Neuronal stem cell (in vitro differentiated cells): ENCODE measurements at regions not wholly inside any gene's neighbourhood (a gene's known extent, or its start where the extent isn't known, plus 50 kb on each side); places are given as distances from the start of the nearest gene placed in this dataset.
A peak's percentile ranks its signal among the peaks of the same experiment; 100 is the strongest.

Experiments
- DNase-seq: peaks from one replicate; pipeline ENCODE4 v3.0.0-alpha.2; 2013; ENCODE audit warnings: low spot score
- H2AFZ ChIP-seq: one replicate; pipeline ENCODE4 v1.6.1; 2013; ENCODE audit warnings: mild to moderate bottlenecking, low read length, inconsistent platforms
- H2AK5ac ChIP-seq: 2 replicates; pipeline ENCODE4 v1.6.1; 2013; ENCODE audit warnings: low read depth, mild to moderate bottlenecking, inconsistent platforms, low read length, moderate library complexity, mixed read lengths
- H2BK120ac ChIP-seq: 2 replicates; pipeline ENCODE4 v1.6.1; 2013; ENCODE audit warnings: low read depth, mild to moderate bottlenecking, inconsistent platforms, low read length, moderate library complexity, mixed read lengths
- H2BK12ac ChIP-seq: one replicate; pipeline ENCODE4 v1.6.1; 2013; ENCODE audit warnings: low read length, inconsistent platforms
- H2BK15ac ChIP-seq: 2 replicates; pipeline ENCODE4 v1.6.1; 2013; ENCODE audit warnings: mild to moderate bottlenecking, low read length, inconsistent platforms, mixed read lengths
- H2BK5ac ChIP-seq: one replicate; pipeline ENCODE4 v1.6.1; 2013; ENCODE audit warnings: inconsistent platforms, mild to moderate bottlenecking, low read length, moderate library complexity
- H3K14ac ChIP-seq: one replicate; pipeline ENCODE4 v1.6.1; 2013; ENCODE audit warnings: low read length, inconsistent platforms
- H3K18ac ChIP-seq: 2 replicates; pipeline ENCODE4 v1.6.1; 2013; ENCODE audit warnings: low read length, inconsistent platforms
- H3K23ac ChIP-seq: 2 replicates; pipeline ENCODE4 v1.6.1; 2013; ENCODE audit warnings: low read depth, mild to moderate bottlenecking, mixed read lengths, low read length, inconsistent platforms; ENCODE audit not compliant: poor library complexity
- H3K27ac ChIP-seq: replicated peaks from 3 replicates; pipeline ENCODE4 v1.5.1; 2013; ENCODE audit warnings: low read length, inconsistent platforms
- H3K27me3 ChIP-seq, 3 experiments: 2 replicates each; pipeline ENCODE4 v1.6.1; 2013; ENCODE audit warnings: low read length in 3 of 3, mild to moderate bottlenecking in 2 of 3, inconsistent platforms in 1 of 3, low read depth in 1 of 3, mixed read lengths in 1 of 3, moderate library complexity in 1 of 3; ENCODE audit not compliant: control insufficient read depth in 3 of 3, insufficient read depth in 3 of 3
- H3K36me3 ChIP-seq, 2 donors: replicated peaks in 1 of 2; 2 replicates each; pipeline ENCODE4 v1.6.1; 2013; ENCODE audit warnings: low read length in 2 of 2; ENCODE audit not compliant: control insufficient read depth in 2 of 2, insufficient read depth in 2 of 2
- H3K4ac ChIP-seq: 2 replicates; pipeline ENCODE4 v1.6.1; 2013; ENCODE audit warnings: inconsistent platforms, mild to moderate bottlenecking, low read length, moderate library complexity
- H3K4me1 ChIP-seq, 2 donors: 1 replicate in 1 of 2; 2 replicates in 1 of 2; pipeline ENCODE4 v1.6.1; 2013; ENCODE audit warnings: low read length in 2 of 2, low read depth in 1 of 2; ENCODE audit not compliant: control insufficient read depth in 2 of 2, insufficient read depth in 1 of 2
- H3K4me2 ChIP-seq: one replicate; pipeline ENCODE4 v1.6.1; 2013; ENCODE audit warnings: mild to moderate bottlenecking, low read length, inconsistent platforms; ENCODE audit not compliant: insufficient read depth, poor library complexity, severe bottlenecking
- H3K4me3 ChIP-seq, 2 donors: 2 replicates each; pipeline ENCODE4 v1.5.1; 2013; ENCODE audit warnings: low read length in 2 of 2, mild to moderate bottlenecking in 2 of 2, inconsistent platforms in 1 of 2, moderate library complexity in 1 of 2
- H3K79me1 ChIP-seq: one replicate; pipeline ENCODE4 v1.6.1; 2013; ENCODE audit warnings: low read depth, mild to moderate bottlenecking, inconsistent platforms, low read length, moderate library complexity
- H3K9ac ChIP-seq: one replicate; pipeline ENCODE4 v1.6.1; 2013; ENCODE audit warnings: mild to moderate bottlenecking, low read depth, low read length, inconsistent platforms; ENCODE audit not compliant: poor library complexity
- H3K9me3 ChIP-seq, 2 donors: replicated peaks in 1 of 2; 2 replicates each; pipeline versions ENCODE3 to v1.6.1; 2013; ENCODE audit warnings: low read length in 2 of 2, mild to moderate bottlenecking in 2 of 2, inconsistent platforms in 1 of 2, low read depth in 1 of 2, mixed read lengths in 1 of 2, moderate library complexity in 1 of 2; ENCODE audit not compliant: control insufficient read depth in 2 of 2, insufficient read depth in 1 of 2
- H4K8ac ChIP-seq: one replicate; pipeline ENCODE4 v1.6.1; 2013; ENCODE audit warnings: low read depth, mild to moderate bottlenecking, inconsistent platforms, low read length, moderate library complexity
- H4K91ac ChIP-seq: one replicate; pipeline ENCODE4 v1.6.1; 2013; ENCODE audit warnings: low read length, low read depth, mild to moderate bottlenecking, inconsistent platforms; ENCODE audit not compliant: poor library complexity
- WGBS, 2 donors: extraction: QIAGEN DNeasy Blood & Tissue Kit; methylation state at CpG; one replicate each; pipeline ENCODE4 v1.1.7; 2013; ENCODE audit warnings: missing lambda C conversion rate in 2 of 2, mixed read lengths in 1 of 2; ENCODE audit not compliant: insufficient read length in 2 of 2, insufficient replicate concordance in 1 of 2; ENCODE audit errors: extremely low coverage in 2 of 2; 5-methylcytosine and 5-hydroxymethylcytosine counted together

GRCh38 chr20:57091748-57092111, 174.7 kb downstream of the BMP7 start:
- no peak overlapping the region for H3K4me3 ChIP-seq
- H3K79me1 ChIP-seq, result no peaks in the 10 kb centered on the region
- H2AFZ ChIP-seq, result peak overlapping the region; percentile 83
- WGBS, 2 donors, result no CpG with 5 or more reads among the region's 13 CpGs
- H3K14ac ChIP-seq, result no peak overlapping the region
- no peak overlapping the region for H4K8ac ChIP-seq
- H3K4me1 ChIP-seq, result peaks cover 5 to 7% of the 10 kb centered on the region in 2 donors
- peaks cover 0 to 8% (median 2%) of the 10 kb centered on the region in 3 experiments for H3K27me3 ChIP-seq
- DNase-seq, result no peak
- H2BK120ac ChIP-seq, result no peak overlapping the region
- H3K9me3 ChIP-seq, result no peaks in the 10 kb centered on the region
- H3K27ac ChIP-seq, result no peak overlapping the region
- peak overlapping the region; percentile 25 for H3K9ac ChIP-seq
- H3K36me3 ChIP-seq, result no peaks in the 10 kb centered on the region
- peak overlapping the region; percentile 26 for H3K4me2 ChIP-seq
- H3K4ac ChIP-seq, result no peak overlapping the region
- peak overlapping the region; percentile 35 for H2BK12ac ChIP-seq
- peak overlapping the region; percentile 14 for H2BK15ac ChIP-seq
- no peak overlapping the region for H2AK5ac ChIP-seq
- no peak overlapping the region for H2BK5ac ChIP-seq
- H4K91ac ChIP-seq, result no peak overlapping the region
- H3K23ac ChIP-seq, result peak overlapping the region; percentile 1
- H3K18ac ChIP-seq, result peak overlapping the region; percentile 96

GRCh38 chr20:57092112-57092899, 174.1 kb downstream of the BMP7 start:
- no peaks in the 10 kb centered on the region for H3K79me1 ChIP-seq
- H4K91ac ChIP-seq, result no peak overlapping the region
- H3K27ac ChIP-seq, result no peak overlapping the region
- H2AK5ac ChIP-seq, result peak overlapping the region; percentile 64
- H3K4ac ChIP-seq, result no peak overlapping the region
- peak; percentile 64 for DNase-seq
- no peak overlapping the region for H3K4me3 ChIP-seq
- H2BK12ac ChIP-seq, result peak overlapping the region; percentile 35
- peak overlapping the region; percentile 14 for H2BK15ac ChIP-seq
- H4K8ac ChIP-seq, result no peak overlapping the region
- H3K18ac ChIP-seq, result peak overlapping the region; percentile 96
- H3K9me3 ChIP-seq, result no peaks in the 10 kb centered on the region
- H2BK120ac ChIP-seq, result peak overlapping the region; percentile 25
- H2BK5ac ChIP-seq, result no peak overlapping the region
- peak overlapping the region; percentile 83 for H2AFZ ChIP-seq
- no CpG with 5 or more reads among the region's 34 CpGs for WGBS, 2 donors
- H3K9ac ChIP-seq, result peak overlapping the region; percentile 5
- no peaks in the 10 kb centered on the region for H3K36me3 ChIP-seq
- no peak overlapping the region for H3K14ac ChIP-seq
- peaks cover 0 to 9% (median 3%) of the 10 kb centered on the region in 3 experiments for H3K27me3 ChIP-seq
- H3K4me1 ChIP-seq, result peaks cover 7% of the 10 kb centered on the region in 2 donors
- H3K4me2 ChIP-seq, result peak overlapping the region; percentile 26
- H3K23ac ChIP-seq, result peak overlapping the region; percentile 23

- Histone ChIP-seq H4K91ac (no peak overlapping the region), H2AK5ac (peak overlapping the region; percentile 64), H2BK12ac (no peak overlapping the region), H3K27me3 (peaks cover 0 to 10% (median 3%) of the 10 kb centered on the region in 3 experiments), H3K4me3 (no peak overlapping the region), H3K79me1 (no peaks in the 10 kb centered on the region), H2BK120ac (peak overlapping the region; percentile 25), H3K9ac (no peak overlapping the region), H2BK5ac (no peak overlapping the region), H2BK15ac (no peak overlapping the region), H3K9me3 (no peaks in the 10 kb centered on the region), H2AFZ (peak overlapping the region; percentile 83), H3K4me2 (no peak overlapping the region), H3K23ac (peak overlapping the region; percentile 23), H4K8ac (no peak overlapping the region), H3K36me3 (no peaks in the 10 kb centered on the region), H3K18ac (peak overlapping the region; percentile 6), H3K27ac (no peak overlapping the region), H3K4ac (no peak overlapping the region), H3K14ac (no peak overlapping the region), H3K4me1 (peaks cover 7 to 9% of the 10 kb centered on the region in 2 donors)
- no CpG with 5 or more reads among the region's 23 CpGs for WGBS, 2 donors
- no peak for DNase-seq
Measured at GRCh38 chr20:57092900-57093530, 173.4 kb downstream of the BMP7 start.

GRCh38 chr20:57093766-57094165, 172.7 kb downstream of the BMP7 start:
- H2BK120ac ChIP-seq, result no peak overlapping the region
- H3K23ac ChIP-seq, result no peak overlapping the region
- no peak overlapping the region for H3K4me2 ChIP-seq
- peak overlapping the region; percentile 6 for H3K18ac ChIP-seq
- no peak overlapping the region for H4K91ac ChIP-seq
- H2BK12ac ChIP-seq, result no peak overlapping the region
- H3K14ac ChIP-seq, result no peak overlapping the region
- H3K4me3 ChIP-seq, result peak overlapping the region in 1 of 2 donors; percentile 27
- no peaks in the 10 kb centered on the region for H3K79me1 ChIP-seq
- no peak overlapping the region for H3K27ac ChIP-seq
- H3K9me3 ChIP-seq, result no peaks in the 10 kb centered on the region
- peaks cover 0 to 10% (median 3%) of the 10 kb centered on the region in 3 experiments for H3K27me3 ChIP-seq
- no peak overlapping the region for H3K4ac ChIP-seq
- no peaks in the 10 kb centered on the region for H3K36me3 ChIP-seq
- peaks cover 7 to 9% of the 10 kb centered on the region in 2 donors for H3K4me1 ChIP-seq
- H4K8ac ChIP-seq, result no peak overlapping the region
- DNase-seq, result no peak
- no peak overlapping the region for H2AFZ ChIP-seq
- no peak overlapping the region for H2AK5ac ChIP-seq
- no CpG with 5 or more reads among the region's 10 CpGs for WGBS, 2 donors
- H2BK5ac ChIP-seq, result no peak overlapping the region
- H2BK15ac ChIP-seq, result no peak overlapping the region
- no peak overlapping the region for H3K9ac ChIP-seq
